Right atrium auricular region (tissue), 2 donors: ENCODE measurements at regions not wholly inside any gene's neighbourhood (a gene's known extent, or its start where the extent isn't known, plus 50 kb on each side); places are given as distances from the start of the nearest gene placed in this dataset.
A peak's percentile ranks its signal among the peaks of the same experiment; 100 is the strongest.

Source experiments
- DNase-seq: peaks from one replicate; pipeline ENCODE4 v3.0.0-alpha.2; 2019; ENCODE audit warnings: low spot score
- H3K27ac ChIP-seq, 2 donors: fragments of 200-600 bp; sonication (generic); 1 replicate in 1 of 2; 2 replicates in 1 of 2; pipeline ENCODE4 v1.5.1; 2016 to 2019
- H3K27me3 ChIP-seq, 2 donors: fragments of 200-600 bp; sonication (generic); one replicate each; pipeline versions ENCODE4 v1.5.1 to v1.6.0; 2017 to 2019
- H3K36me3 ChIP-seq: fragments of 200-600 bp; sonication (generic); one replicate; pipeline ENCODE4 v1.5.1; 2016
- H3K4me1 ChIP-seq, 2 donors: fragments of 200-600 bp; sonication (generic); one replicate each; pipeline versions ENCODE4 v1.5.1 to v1.6.0; 2017 to 2019
- H3K4me3 ChIP-seq, 2 donors: fragments of 200-600 bp; sonication (generic); 1 replicate in 1 of 2; 2 replicates in 1 of 2; pipeline ENCODE4 v1.5.1; 2017 to 2019; ENCODE audit warnings: mild to moderate bottlenecking in 1 of 2, moderate library complexity in 1 of 2
- H3K9me3 ChIP-seq, 2 donors: fragments of 200-600 bp; sonication (generic); one replicate each; pipeline ENCODE4 v1.5.1; 2019
- TF ChIP-seq, protein P1 (sequence below), 2 donors: fragments of 200-600 bp; sonication (generic); IDR thresholded peaks; one replicate each; pipeline ENCODE4 v1.5.1; 2019; ENCODE audit warnings: antibody characterized with exemption in 2 of 2

DNA sequence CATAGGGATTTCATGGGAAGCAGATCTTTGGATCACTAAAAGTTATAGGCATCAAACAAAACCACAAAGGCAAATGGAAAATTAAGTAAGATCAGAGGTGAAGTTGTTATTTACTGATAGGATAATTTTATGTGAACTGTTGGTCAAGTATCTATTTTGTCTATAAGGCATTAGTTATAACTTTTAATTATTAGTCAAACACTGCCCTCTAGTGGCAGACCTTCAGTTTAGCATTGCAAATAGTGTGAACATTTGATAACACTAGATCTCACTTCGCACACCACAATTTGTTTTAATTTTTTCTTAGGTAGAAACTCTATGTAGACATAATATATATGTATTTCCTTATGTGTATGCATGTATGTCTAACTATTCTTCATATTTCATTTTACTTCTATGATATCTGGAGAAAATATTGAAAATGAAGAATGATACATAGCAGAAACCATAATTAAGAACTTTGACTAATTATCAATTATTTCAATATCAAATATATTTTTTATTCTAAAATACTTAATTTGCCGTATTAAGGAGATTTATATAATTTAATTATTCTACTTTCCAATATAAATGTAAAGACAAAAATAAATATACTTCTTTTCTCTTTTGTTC lies 214.5 kb upstream of the TACR3 start:
- Histone ChIP-seq H3K27me3 (no peaks in the 10 kb centered on the region), H3K4me1 (no peaks in the 10 kb centered on the region), H3K4me3 (no peak overlapping the region), H3K9me3 (no peaks in the 10 kb centered on the region), H3K36me3 (no peaks in the 10 kb centered on the region), H3K27ac (no peak overlapping the region)
- no peak for DNase-seq
- TF ChIP-seq, protein P1, sequence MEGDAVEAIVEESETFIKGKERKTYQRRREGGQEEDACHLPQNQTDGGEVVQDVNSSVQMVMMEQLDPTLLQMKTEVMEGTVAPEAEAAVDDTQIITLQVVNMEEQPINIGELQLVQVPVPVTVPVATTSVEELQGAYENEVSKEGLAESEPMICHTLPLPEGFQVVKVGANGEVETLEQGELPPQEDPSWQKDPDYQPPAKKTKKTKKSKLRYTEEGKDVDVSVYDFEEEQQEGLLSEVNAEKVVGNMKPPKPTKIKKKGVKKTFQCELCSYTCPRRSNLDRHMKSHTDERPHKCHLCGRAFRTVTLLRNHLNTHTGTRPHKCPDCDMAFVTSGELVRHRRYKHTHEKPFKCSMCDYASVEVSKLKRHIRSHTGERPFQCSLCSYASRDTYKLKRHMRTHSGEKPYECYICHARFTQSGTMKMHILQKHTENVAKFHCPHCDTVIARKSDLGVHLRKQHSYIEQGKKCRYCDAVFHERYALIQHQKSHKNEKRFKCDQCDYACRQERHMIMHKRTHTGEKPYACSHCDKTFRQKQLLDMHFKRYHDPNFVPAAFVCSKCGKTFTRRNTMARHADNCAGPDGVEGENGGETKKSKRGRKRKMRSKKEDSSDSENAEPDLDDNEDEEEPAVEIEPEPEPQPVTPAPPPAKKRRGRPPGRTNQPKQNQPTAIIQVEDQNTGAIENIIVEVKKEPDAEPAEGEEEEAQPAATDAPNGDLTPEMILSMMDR (IDR thresholded peaks at IDR 0.05) = peak; percentile 56 to 78

DNA sequence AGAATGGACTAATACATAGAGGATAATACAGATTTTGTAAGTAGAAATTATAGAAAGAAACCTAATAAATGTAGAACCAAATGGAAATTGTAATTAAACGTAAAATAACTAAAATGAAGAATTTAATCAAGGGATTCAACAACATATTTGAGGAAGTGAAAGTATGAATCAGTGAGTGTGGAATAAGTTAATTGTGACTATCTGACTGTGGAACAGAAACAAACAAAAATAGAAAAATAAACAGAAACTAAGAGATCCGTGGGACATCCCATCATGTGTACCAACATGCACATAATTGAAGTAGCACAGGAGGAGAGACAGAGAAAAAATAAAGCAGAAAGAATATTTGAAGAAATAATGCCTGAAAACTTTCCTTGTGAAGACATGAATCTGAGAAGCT lies 208.6 kb upstream of the TACR3 start:
- Histone ChIP-seq H3K4me3 (no peak overlapping the region), H3K9me3 (no peaks in the 10 kb centered on the region), H3K4me1 (no peaks in the 10 kb centered on the region), H3K36me3 (no peaks in the 10 kb centered on the region), H3K27me3 (no peaks in the 10 kb centered on the region), H3K27ac (no peak overlapping the region)
- no peak for DNase-seq
- TF ChIP-seq, protein P1 (IDR thresholded peaks at IDR 0.05) = no peak

DNA sequence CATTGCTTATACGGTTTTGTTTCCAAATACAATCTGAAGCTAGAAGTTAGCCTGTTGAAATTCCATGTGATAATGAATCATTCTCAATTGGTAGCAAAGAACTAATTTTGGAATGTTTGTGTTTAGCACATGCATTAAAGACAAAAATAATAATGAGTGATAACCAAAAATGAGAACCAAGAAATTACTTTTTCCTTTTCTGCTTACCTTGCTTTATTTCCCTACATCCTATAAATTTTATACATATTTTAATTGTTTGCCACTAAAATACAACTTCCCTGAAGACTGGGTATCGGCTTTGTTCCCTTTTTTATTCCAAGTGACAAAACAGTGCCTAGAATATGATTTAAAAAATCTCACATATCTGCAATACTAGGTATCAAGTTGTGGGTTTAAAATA lies 203.8 kb upstream of the TACR3 start:
- TF ChIP-seq, protein P1 (IDR thresholded peaks at IDR 0.05) = no peak

DNA sequence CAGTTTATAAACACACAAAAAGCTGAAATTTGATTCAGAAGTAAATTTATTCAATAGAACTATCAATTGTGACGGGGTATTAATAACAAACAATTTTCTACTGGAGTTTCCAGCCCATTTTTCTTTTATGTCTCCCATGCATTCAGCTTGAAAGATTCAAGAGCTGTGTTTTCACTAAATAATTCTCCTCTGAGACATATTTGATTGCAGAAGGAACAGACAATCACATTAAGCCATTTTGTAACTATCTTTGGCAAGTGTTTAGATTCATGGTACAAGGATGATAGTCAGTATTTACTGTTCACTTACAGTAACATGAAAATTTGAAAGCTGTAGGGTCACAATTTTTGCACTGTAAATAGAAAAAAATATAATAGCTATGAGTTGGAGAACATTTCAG lies 198.4 kb upstream of the TACR3 start:
- H3K27me3 ChIP-seq = no peaks in the 10 kb centered on the region
- DNase-seq = no peak
- H3K4me3 ChIP-seq = no peak overlapping the region
- no peaks in the 10 kb centered on the region for H3K4me1 ChIP-seq
- no peaks in the 10 kb centered on the region for H3K9me3 ChIP-seq
- TF ChIP-seq, protein P1 (IDR thresholded peaks at IDR 0.05) = no peak
- H3K27ac ChIP-seq = no peak overlapping the region
- H3K36me3 ChIP-seq = no peaks in the 10 kb centered on the region

More for the DNA sequence above, 203.8 kb upstream of the TACR3 start:
- Histone ChIP-seq H3K27me3 (no peaks in the 10 kb centered on the region), H3K27ac (no peak overlapping the region), H3K9me3 (no peaks in the 10 kb centered on the region), H3K36me3 (no peaks in the 10 kb centered on the region), H3K4me3 (no peak overlapping the region), H3K4me1 (no peaks in the 10 kb centered on the region)
- no peak for DNase-seq

DNA sequence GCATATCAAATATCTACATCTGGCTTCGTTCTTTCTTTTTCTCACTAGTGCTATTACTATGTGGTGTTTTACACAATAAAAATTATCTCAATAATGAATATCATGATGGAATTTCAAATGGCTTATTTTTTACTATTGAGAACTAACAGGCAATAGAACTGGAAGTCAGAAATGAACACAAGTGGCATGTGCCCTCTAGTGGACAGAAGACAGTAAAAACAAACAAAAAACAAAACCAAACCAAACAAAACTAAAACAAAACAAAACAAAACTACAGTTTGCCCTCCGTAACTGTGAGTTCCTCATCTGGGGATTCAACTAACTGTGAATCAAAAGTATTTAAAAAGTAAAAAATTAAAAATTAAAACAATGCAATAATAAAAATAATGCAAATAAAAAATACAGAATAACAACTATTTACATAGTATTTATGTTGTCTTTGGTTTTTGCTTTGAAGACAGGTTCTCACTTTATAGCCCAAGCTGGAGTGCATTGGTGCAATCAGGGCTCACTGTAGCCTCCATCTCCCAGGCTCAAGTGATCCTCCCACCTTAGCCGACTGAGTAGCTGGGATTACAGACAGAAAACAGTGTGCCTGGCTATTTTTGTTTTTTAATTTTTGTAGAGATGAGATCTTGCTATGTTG lies 195.6 kb upstream of the TACR3 start:
- TF ChIP-seq, protein P1 (IDR thresholded peaks at IDR 0.05) = peak in 1 of 2 donors; percentile 57
- DNase-seq = no peak

DNA sequence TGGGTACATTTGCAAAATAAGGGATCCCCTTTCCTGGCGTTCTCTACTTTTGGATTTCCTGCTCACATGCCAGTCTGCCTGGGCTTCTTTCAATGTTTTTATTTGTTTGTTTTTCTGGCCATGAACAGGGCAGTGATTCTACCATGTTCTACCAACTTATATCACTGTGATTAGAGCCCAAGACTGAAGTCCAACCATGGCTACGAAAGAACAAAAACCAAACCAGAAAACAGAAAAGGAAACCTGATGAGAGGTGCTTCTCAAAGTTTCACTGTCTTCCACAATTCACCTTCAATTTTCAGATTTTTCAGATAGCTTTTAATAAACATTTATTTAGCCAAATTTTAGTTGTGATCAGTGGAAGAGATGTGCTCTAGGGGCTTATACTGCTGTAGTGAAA lies 187.6 kb upstream of the TACR3 start:
- H3K4me3 ChIP-seq = no peak overlapping the region
- H3K4me1 ChIP-seq = no peaks in the 10 kb centered on the region
- H3K27ac ChIP-seq = no peak overlapping the region
- TF ChIP-seq, protein P1 (IDR thresholded peaks at IDR 0.05) = no peak
- H3K36me3 ChIP-seq = no peaks in the 10 kb centered on the region
- H3K9me3 ChIP-seq = no peaks in the 10 kb centered on the region
- DNase-seq = no peak
- no peaks in the 10 kb centered on the region for H3K27me3 ChIP-seq

More for the DNA sequence above, 195.6 kb upstream of the TACR3 start:
- H3K27me3 ChIP-seq = no peaks in the 10 kb centered on the region
- no peaks in the 10 kb centered on the region for H3K36me3 ChIP-seq
- no peak overlapping the region for H3K4me3 ChIP-seq
- H3K4me1 ChIP-seq = no peaks in the 10 kb centered on the region
- no peaks in the 10 kb centered on the region for H3K9me3 ChIP-seq
- H3K27ac ChIP-seq = no peak overlapping the region
